ENCODE measurements at regions not wholly inside any gene's neighbourhood (a gene's known extent, or its start where the extent isn't known, plus 50 kb on each side); places are given as distances from the start of the nearest gene placed in this dataset.

DNA sequence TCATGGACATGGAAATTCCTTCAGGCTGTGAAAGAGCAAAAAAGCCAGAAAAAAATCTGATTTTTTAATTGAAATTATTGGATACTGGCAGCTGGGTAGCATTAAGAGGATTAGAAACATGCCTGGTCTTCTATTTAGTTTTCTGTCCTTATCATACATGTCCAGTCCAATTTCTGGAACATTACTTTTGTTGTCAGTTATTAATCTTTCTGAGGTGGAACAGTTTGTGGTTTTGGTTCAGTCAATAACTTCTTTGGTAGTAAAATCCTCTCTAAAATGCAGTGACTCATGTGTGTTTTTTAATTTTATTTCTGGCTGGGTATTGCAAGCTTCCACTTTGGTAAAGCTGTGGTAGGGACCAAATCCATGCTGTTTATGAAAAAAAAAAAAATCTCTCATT lies 687.0 kb upstream of the ADGRL2 start:
- no peak for DNase-seq
- Histone ChIP-seq H3K27me3 (no peaks in the 10 kb centered on the region), H3K4me1 (no peaks in the 10 kb centered on the region), H3K9me3 (no peaks in the 10 kb centered on the region), H3K4me3 (no peak overlapping the region), H3K36me3 (no peaks in the 10 kb centered on the region), H3K27ac (no peak overlapping the region)
- intact Hi-C loops (cut with DNase I): no loop called here
- TF ChIP-seq EP300 (IDR thresholded peaks at IDR 0.05): no peak
- no peak for TF ChIP-seq POLR2AphosphoS5 (IDR thresholded peaks at IDR 0.05)
- TF ChIP-seq, protein P1, sequence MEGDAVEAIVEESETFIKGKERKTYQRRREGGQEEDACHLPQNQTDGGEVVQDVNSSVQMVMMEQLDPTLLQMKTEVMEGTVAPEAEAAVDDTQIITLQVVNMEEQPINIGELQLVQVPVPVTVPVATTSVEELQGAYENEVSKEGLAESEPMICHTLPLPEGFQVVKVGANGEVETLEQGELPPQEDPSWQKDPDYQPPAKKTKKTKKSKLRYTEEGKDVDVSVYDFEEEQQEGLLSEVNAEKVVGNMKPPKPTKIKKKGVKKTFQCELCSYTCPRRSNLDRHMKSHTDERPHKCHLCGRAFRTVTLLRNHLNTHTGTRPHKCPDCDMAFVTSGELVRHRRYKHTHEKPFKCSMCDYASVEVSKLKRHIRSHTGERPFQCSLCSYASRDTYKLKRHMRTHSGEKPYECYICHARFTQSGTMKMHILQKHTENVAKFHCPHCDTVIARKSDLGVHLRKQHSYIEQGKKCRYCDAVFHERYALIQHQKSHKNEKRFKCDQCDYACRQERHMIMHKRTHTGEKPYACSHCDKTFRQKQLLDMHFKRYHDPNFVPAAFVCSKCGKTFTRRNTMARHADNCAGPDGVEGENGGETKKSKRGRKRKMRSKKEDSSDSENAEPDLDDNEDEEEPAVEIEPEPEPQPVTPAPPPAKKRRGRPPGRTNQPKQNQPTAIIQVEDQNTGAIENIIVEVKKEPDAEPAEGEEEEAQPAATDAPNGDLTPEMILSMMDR (IDR thresholded peaks at IDR 0.05): no peak
- TF ChIP-seq POLR2A (IDR thresholded peaks at IDR 0.05): no peak

DNA sequence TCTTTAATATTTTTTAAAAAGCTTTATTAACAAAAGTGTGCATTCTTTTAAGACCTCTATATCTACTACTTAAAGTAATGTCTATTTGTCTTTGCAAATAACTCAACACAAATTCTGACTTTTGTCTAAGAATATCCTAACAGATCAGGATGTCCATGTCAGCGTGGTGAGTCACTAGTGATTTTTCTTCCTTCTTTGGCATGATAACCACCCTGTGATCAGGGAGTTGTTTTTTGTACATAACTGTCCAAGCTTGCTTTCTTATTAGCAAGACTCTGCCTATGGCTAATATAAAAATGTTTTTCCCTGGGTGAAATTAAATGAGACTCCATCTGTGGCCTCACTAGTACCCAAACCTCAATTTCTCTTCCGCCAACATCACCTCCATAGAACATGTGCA lies 688.9 kb upstream of the ADGRL2 start:
- WGBS, 2 donors: 86 to 91% methylated on average over 2 of the region's 2 CpGs
- no peak overlapping the region for H3K4me3 ChIP-seq

DNA sequence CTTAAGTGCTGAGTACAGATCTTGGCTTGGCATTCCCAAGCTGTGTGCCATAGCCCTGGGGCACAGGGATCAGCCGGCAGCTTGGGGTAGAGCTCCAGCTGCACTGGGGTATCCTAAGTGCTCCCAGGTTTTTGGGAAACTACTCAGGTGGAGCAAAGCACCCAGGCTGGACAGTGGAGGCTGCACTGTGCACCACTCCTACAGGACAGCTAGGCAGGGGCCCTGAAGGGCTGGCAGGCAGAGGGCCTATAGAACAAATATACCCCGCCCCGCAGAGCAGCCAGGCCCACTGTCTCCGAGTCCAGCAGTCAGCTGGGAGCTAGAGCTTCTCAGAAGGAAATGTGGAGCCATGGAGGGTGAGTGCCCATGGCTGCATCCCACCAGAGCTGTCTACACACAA lies 691.7 kb upstream of the ADGRL2 start:
- no peak for DNase-seq
- Histone ChIP-seq H3K27ac (no peak overlapping the region), H3K9me3 (no peaks in the 10 kb centered on the region), H3K27me3 (no peaks in the 10 kb centered on the region), H3K4me3 (no peak overlapping the region), H3K4me1 (no peaks in the 10 kb centered on the region), H3K36me3 (no peaks in the 10 kb centered on the region)
- WGBS, 2 donors: 81 to 83% methylated on average over 4 of the region's 4 CpGs
- TF ChIP-seq POLR2A (IDR thresholded peaks at IDR 0.05) (no peak), EP300 (IDR thresholded peaks at IDR 0.05) (no peak), POLR2AphosphoS5 (IDR thresholded peaks at IDR 0.05) (no peak)
- TF ChIP-seq, protein P1 (IDR thresholded peaks at IDR 0.05): no peak
- intact Hi-C loops (cut with DNase I): no loop called here

More for the DNA sequence above, 688.9 kb upstream of the ADGRL2 start:
- Histone ChIP-seq H3K27ac (no peak overlapping the region), H3K36me3 (no peaks in the 10 kb centered on the region), H3K4me1 (no peaks in the 10 kb centered on the region), H3K9me3 (no peaks in the 10 kb centered on the region), H3K27me3 (no peaks in the 10 kb centered on the region)
- DNase-seq: no peak
- intact Hi-C loops (cut with DNase I): no loop called here
- TF ChIP-seq, protein P1 (IDR thresholded peaks at IDR 0.05): no peak
- TF ChIP-seq POLR2AphosphoS5 (IDR thresholded peaks at IDR 0.05) (no peak), POLR2A (IDR thresholded peaks at IDR 0.05) (no peak), EP300 (IDR thresholded peaks at IDR 0.05) (no peak)

GRCh38 chr1:81097860-81098259 lies 702.9 kb upstream of the ADGRL2 start:
- WGBS, 2 donors: 44 to 64% methylated on average over 3 of the region's 3 CpGs
- no peaks in the 10 kb centered on the region for H3K27me3 ChIP-seq

DNA sequence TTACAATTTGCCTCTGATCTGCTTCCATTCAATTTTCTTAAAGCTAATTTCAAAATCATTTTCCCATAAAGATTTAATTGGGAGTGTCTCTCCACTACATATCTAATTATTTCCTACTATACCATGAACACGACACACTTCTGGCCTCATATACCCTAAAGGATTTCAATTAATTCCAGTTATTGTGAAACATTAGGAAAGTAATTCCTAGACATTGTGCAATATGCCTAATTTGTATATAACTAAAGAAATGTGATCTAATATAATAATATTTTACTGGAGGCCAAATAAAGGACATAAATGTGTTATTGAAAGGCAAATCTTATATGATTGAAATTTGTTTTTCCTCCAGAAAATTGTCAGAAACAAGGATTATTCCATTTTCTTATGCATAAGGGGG lies 727.2 kb upstream of the ADGRL2 start:
- H3K27ac ChIP-seq: no peak overlapping the region
- H3K9me3 ChIP-seq: no peaks in the 10 kb centered on the region
- intact Hi-C loops (cut with DNase I): no loop called here
- 91 to 97% methylated on average over 1 of the region's 1 CpG for WGBS, 2 donors
- H3K27me3 ChIP-seq: no peaks in the 10 kb centered on the region
- no peaks in the 10 kb centered on the region for H3K36me3 ChIP-seq
- TF ChIP-seq, protein P1 (IDR thresholded peaks at IDR 0.05): no peak
- TF ChIP-seq POLR2A (IDR thresholded peaks at IDR 0.05): no peak
- no peak for TF ChIP-seq POLR2AphosphoS5 (IDR thresholded peaks at IDR 0.05)
- TF ChIP-seq EP300 (IDR thresholded peaks at IDR 0.05): no peak
- H3K4me3 ChIP-seq: no peak overlapping the region
- DNase-seq: no peak
- no peaks in the 10 kb centered on the region for H3K4me1 ChIP-seq

More at GRCh38 chr1:81097860-81098259, 702.9 kb upstream of the ADGRL2 start:
- H3K4me1 ChIP-seq: no peaks in the 10 kb centered on the region
- TF ChIP-seq POLR2AphosphoS5 (IDR thresholded peaks at IDR 0.05): no peak
- no peak for TF ChIP-seq EP300 (IDR thresholded peaks at IDR 0.05)
- TF ChIP-seq POLR2A (IDR thresholded peaks at IDR 0.05): no peak
- TF ChIP-seq, protein P1 (IDR thresholded peaks at IDR 0.05): no peak
- H3K9me3 ChIP-seq: no peaks in the 10 kb centered on the region
- no peaks in the 10 kb centered on the region for H3K36me3 ChIP-seq
- H3K27ac ChIP-seq: no peak overlapping the region
- no peak for DNase-seq
- intact Hi-C loops (cut with DNase I): no loop called here
- no peak overlapping the region for H3K4me3 ChIP-seq

Measured in sigmoid colon (tissue), 6 donors.